CD4-positive, CD25-positive, alpha-beta regulatory T cell (primary cell): ENCODE measurements at regions not wholly inside any gene's neighbourhood (a gene's known extent, or its start where the extent isn't known, plus 50 kb on each side); places are given as distances from the start of the nearest gene placed in this dataset.

Source experiments
- ATAC-seq, 2 donors: fragments of 150-1000 bp; cut with Tn5 transposase; one replicate each; pipeline ENCODE4 v1.10.0; 2021; ENCODE audit warnings: low read depth in 2 of 2, moderate number of reproducible peaks in 2 of 2, moderate library complexity in 1 of 2
- DNase-seq, 3 donors: peaks; one replicate each; pipeline versions ENCODE4 v3.0.0 to v3.0.0-alpha.2; 2012 to 2022; ENCODE audit warnings: mixed read lengths in 1 of 3
- H3K27ac ChIP-seq: one replicate; pipeline ENCODE4 v1.7.0; 2013; ENCODE audit warnings: mild to moderate bottlenecking, low read length; ENCODE audit not compliant: insufficient read depth, poor library complexity, severe bottlenecking
- H3K27me3 ChIP-seq: one replicate; pipeline ENCODE4 v1.7.0; 2013; ENCODE audit warnings: low read length; ENCODE audit not compliant: control insufficient read depth, insufficient read depth
- H3K36me3 ChIP-seq: one replicate; pipeline ENCODE4 v1.7.0; 2013; ENCODE audit warnings: mild to moderate bottlenecking, low read length, moderate library complexity; ENCODE audit not compliant: control insufficient read depth, insufficient read depth
- H3K4me1 ChIP-seq: 2 replicates; pipeline ENCODE4 v1.7.0; 2013; ENCODE audit warnings: mild to moderate bottlenecking, low read length; ENCODE audit not compliant: insufficient read depth, control insufficient read depth, poor library complexity, severe bottlenecking
- H3K4me3 ChIP-seq: one replicate; pipeline ENCODE4 v1.7.0; 2013; ENCODE audit warnings: low read depth, mild to moderate bottlenecking, low read length, moderate library complexity
- H3K9me3 ChIP-seq, 2 experiments: 1 replicate in 1 of 2; 2 replicates in 1 of 2; pipeline ENCODE4 v1.7.0; 2013; ENCODE audit warnings: low read length in 2 of 2, mild to moderate bottlenecking in 1 of 2, moderate library complexity in 1 of 2; ENCODE audit not compliant: control insufficient read depth in 2 of 2
- H3K27ac Mint-ChIP-seq, 3 donors: one replicate each; pipeline ENCODE4 v1.8.0; 2020 to 2022; ENCODE audit warnings: mild to moderate bottlenecking in 3 of 3, mixed read lengths in 3 of 3, moderate library complexity in 2 of 3
- H3K27me3 Mint-ChIP-seq: one replicate; pipeline ENCODE4 v1.8.0; 2022; ENCODE audit warnings: mild to moderate bottlenecking, mixed read lengths
- H3K36me3 Mint-ChIP-seq: one replicate; pipeline ENCODE4 v1.8.0; 2020; ENCODE audit warnings: mixed read lengths
- H3K4me1 Mint-ChIP-seq, 4 donors: one replicate each; pipeline ENCODE4 v1.8.0; 2020 to 2022; ENCODE audit warnings: mixed read lengths in 4 of 4, mild to moderate bottlenecking in 1 of 4
- H3K4me3 Mint-ChIP-seq, 4 donors: one replicate each; pipeline ENCODE4 v1.8.0; 2020 to 2022; ENCODE audit warnings: mild to moderate bottlenecking in 4 of 4, mixed read lengths in 4 of 4, moderate library complexity in 3 of 4
- H3K9me3 Mint-ChIP-seq, 7 donors: one replicate each; pipeline ENCODE4 v1.8.0; 2020 to 2022; ENCODE audit warnings: mixed read lengths in 7 of 7, mild to moderate bottlenecking in 3 of 7, moderate library complexity in 2 of 7

DNA sequence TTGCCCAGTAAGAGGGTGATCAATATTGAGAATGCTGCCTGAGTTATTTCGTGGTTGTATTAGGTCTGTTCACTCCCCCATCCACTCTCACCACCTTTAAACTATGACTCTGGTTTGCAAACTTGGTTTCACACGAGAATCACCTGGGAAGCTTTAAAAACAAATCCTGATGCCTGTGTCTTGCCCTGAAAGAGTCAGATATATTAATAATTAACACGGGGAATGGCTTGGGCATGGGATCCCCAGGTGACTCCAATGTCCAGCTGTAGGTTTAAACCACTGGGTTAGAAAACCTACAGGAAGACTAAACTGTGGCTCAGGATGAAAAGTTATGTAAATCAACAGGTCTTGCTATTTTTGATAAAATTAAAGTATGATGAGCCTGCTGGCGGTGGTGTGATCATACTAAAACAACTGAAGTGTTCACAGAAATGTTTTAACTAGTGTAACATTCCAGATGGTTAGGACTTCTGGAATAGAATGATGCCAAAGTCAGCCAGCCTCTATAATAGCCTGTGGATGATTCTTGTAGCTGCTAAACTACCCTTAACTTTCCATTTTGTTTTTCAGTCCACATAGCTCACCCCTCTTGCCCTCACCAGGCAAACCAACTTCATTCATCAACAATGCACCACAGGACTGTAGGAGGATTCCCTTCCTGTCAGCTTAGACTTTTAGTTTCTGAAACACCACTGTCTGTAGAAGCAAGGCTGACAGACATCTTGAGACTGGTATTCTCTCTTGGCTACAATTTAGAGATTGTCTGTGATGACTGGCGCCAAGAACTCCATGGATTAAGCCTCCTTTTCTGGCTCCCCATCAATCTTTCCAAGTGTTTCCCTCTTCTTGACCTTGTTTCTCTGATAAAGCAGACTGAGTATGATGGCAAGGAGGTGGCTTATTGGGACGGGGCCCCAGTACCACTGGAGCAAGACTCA, 119.1 kb upstream of the ADAMTS9 start:
- Mint-ChIP-seq H3K36me3 (no peaks in the 10 kb centered on the region), H3K9me3 (peaks cover 0 to 9% (median 4%) of the 10 kb centered on the region in 7 donors), H3K27me3 (peaks cover 5% of the 10 kb centered on the region), H3K4me3 (no peak overlapping the region), H3K4me1 (no peaks in the 10 kb centered on the region), H3K27ac (no peak overlapping the region)
- Histone ChIP-seq H3K27ac (no peak overlapping the region), H3K4me1 (no peaks in the 10 kb centered on the region), H3K36me3 (no peaks in the 10 kb centered on the region), H3K9me3 (no peaks in the 10 kb centered on the region), H3K4me3 (no peak overlapping the region), H3K27me3 (no peaks in the 10 kb centered on the region)
- ATAC-seq = no peak
- no peak for DNase-seq

DNA sequence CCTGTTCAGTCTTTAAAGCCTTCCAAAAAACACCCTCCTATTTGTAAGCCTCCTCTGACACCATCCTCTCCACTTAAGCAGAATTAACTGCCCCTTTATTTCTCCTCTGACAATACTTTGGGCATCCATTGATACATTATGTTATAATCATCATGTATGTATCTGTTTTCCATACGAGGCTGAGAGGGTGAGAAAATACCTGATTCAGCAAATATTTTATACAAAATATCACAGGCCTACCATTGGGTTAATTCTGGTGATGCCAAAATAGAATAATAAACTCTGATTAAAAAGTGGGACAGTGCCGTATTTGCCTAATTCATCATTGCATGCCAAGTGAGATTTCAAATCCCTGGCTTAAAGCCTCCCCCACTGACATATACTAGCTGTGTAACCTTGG, 118.2 kb upstream of the ADAMTS9 start:
- Mint-ChIP-seq H3K4me1 (no peaks in the 10 kb centered on the region), H3K9me3 (peaks cover 0 to 9% (median 4%) of the 10 kb centered on the region in 7 donors)

DNA sequence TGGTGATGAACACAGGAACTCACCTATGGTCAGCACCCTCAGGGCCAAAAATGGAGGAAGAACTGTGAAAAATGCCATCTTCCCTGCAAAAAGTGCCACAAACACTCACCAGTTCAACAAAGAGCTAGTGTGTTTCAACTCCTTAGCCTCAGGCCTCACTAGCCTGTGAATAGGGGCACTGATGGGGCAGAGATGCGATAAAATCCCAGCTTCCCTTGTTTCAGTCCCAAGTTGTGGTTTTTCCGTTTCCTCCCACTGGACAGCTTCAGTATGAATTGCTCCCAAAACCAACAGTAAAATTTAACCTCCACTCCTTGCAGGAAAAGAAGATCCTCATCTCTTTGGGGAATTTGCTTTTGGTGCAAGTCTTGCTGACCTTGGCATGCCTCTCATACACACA, 117.4 kb upstream of the ADAMTS9 start:
- H3K27me3 ChIP-seq = no peaks in the 10 kb centered on the region
- Mint-ChIP-seq H3K4me3 (no peak overlapping the region), H3K27ac (no peak overlapping the region), H3K4me1 (no peaks in the 10 kb centered on the region), H3K27me3 (peaks cover 5% of the 10 kb centered on the region), H3K36me3 (no peaks in the 10 kb centered on the region), H3K9me3 (peaks cover 0 to 9% (median 4%) of the 10 kb centered on the region in 7 donors)
- no peaks in the 10 kb centered on the region for H3K9me3 ChIP-seq
- ATAC-seq = no peak
- H3K36me3 ChIP-seq = no peaks in the 10 kb centered on the region
- H3K4me3 ChIP-seq = no peak overlapping the region
- no peak for DNase-seq
- H3K4me1 ChIP-seq = no peaks in the 10 kb centered on the region
- H3K27ac ChIP-seq = no peak overlapping the region

More for the DNA sequence above, 118.2 kb upstream of the ADAMTS9 start:
- Mint-ChIP-seq H3K4me3 (no peak overlapping the region), H3K27ac (no peak overlapping the region), H3K36me3 (no peaks in the 10 kb centered on the region), H3K27me3 (peaks cover 5% of the 10 kb centered on the region)
- no peaks in the 10 kb centered on the region for H3K4me1 ChIP-seq
- H3K9me3 ChIP-seq = no peaks in the 10 kb centered on the region
- DNase-seq = no peak
- H3K36me3 ChIP-seq = no peaks in the 10 kb centered on the region
- no peak for ATAC-seq
- H3K4me3 ChIP-seq = no peak overlapping the region
- H3K27me3 ChIP-seq = no peaks in the 10 kb centered on the region
- no peak overlapping the region for H3K27ac ChIP-seq

DNA sequence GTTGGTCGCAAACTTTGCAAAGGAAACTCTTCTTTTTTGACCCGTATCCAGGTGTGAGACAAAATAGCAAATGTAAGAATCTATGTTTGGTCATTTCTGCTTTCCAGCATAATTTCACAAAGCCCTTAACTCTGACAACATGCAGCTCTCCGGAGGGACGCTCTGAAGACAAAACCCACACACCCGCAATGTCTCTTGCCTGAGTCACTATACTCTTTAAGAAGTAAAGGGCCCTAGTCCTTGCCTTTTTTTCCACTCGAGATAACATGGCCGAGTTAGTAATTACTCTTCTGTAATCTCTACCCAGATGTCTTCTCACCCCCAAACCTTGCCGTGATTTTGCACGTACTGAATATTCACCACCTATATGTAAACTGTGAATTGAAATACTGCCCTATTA, 115.7 kb upstream of the ADAMTS9 start:
- peaks cover 0 to 8% (median 4%) of the 10 kb centered on the region in 7 donors for H3K9me3 Mint-ChIP-seq
- no peaks in the 10 kb centered on the region for H3K9me3 ChIP-seq
- no peak overlapping the region for H3K27ac Mint-ChIP-seq
- no peaks in the 10 kb centered on the region for H3K36me3 ChIP-seq
- ATAC-seq (no peak), DNase-seq (no peak)
- H3K4me1 ChIP-seq = no peaks in the 10 kb centered on the region
- H3K4me3 Mint-ChIP-seq = no peak overlapping the region
- H3K27ac ChIP-seq = no peak overlapping the region
- H3K4me3 ChIP-seq = no peak overlapping the region
- H3K4me1 Mint-ChIP-seq = no peaks in the 10 kb centered on the region
- H3K27me3 Mint-ChIP-seq = no peaks in the 10 kb centered on the region
- H3K36me3 Mint-ChIP-seq = no peaks in the 10 kb centered on the region
- no peaks in the 10 kb centered on the region for H3K27me3 ChIP-seq

DNA sequence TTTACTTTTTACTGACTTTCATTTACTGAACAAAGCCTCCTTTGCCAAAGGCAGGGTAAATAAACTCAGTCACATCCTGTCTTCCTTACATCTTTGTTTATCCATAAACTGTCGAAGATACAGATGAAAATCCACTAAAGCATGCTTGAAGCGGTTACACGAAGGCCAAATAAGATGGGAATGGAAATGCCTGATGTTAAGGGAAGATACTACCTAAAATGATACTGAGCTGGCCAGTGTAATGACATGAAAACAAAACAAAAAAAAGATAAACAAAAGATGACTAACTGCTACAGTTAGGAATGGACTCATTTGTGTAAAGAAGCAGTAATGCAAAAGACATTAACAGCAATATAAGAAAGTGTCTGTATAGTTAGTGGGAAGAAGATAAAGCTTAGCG, 114.7 kb upstream of the ADAMTS9 start:
- ATAC-seq (no peak), DNase-seq (no peak)
- H3K27me3 Mint-ChIP-seq = no peaks in the 10 kb centered on the region
- peaks cover 0 to 7% (median 4%) of the 10 kb centered on the region in 7 donors for H3K9me3 Mint-ChIP-seq
- Histone ChIP-seq H3K9me3 (no peaks in the 10 kb centered on the region), H3K4me1 (no peaks in the 10 kb centered on the region), H3K4me3 (no peak overlapping the region), H3K27ac (no peak overlapping the region), H3K36me3 (no peaks in the 10 kb centered on the region), H3K27me3 (no peaks in the 10 kb centered on the region)
- no peaks in the 10 kb centered on the region for H3K4me1 Mint-ChIP-seq
- no peak overlapping the region for H3K27ac Mint-ChIP-seq
- H3K36me3 Mint-ChIP-seq = no peaks in the 10 kb centered on the region
- no peak overlapping the region for H3K4me3 Mint-ChIP-seq

DNA sequence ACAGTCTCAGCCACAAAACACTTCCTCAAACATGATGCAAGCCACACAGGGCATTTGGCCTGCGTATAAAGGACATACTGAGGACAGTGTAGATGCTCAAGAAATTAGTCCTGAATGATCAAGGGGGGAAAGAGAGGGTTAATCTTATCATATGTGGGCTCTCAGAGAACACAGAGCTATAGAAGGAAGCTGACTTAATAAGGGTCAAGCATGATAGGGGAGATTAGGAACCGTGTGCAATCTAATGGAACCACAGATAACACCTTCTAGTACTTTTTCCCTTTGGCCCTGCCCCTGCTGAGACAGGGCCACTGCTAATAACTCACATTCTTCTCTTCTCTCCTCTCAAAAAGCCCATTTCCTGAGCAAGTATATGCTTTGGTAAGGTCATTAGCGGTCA, 114.1 kb upstream of the ADAMTS9 start:
- H3K4me3 Mint-ChIP-seq = no peak overlapping the region
- no peak overlapping the region for H3K27ac ChIP-seq

DNA sequence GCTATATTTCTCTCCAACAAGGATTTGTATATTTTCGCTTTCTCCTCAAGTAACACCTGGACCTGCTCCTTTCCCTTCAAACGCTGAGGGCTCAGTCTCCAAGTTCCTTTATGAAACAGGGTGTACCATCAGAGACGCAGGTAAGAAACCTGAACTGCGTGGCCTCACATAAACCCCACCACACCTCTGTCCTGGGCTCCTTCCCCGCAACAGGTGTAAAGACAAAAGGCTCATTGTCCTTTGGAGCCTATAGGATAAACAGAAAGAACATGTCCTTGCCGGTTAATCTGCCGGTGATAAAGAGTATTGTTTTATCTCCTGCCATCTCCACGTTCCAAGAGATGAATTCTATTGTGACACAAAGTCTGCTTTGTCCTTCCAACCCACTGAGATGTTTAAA, 111.8 kb upstream of the ADAMTS9 start:
- Mint-ChIP-seq H3K4me3 (no peak overlapping the region), H3K9me3 (peaks cover 0 to 7% (median 2%) of the 10 kb centered on the region in 7 donors), H3K4me1 (no peaks in the 10 kb centered on the region), H3K36me3 (no peaks in the 10 kb centered on the region), H3K27me3 (no peaks in the 10 kb centered on the region), H3K27ac (no peak overlapping the region)
- no peak overlapping the region for H3K27ac ChIP-seq
- no peaks in the 10 kb centered on the region for H3K9me3 ChIP-seq
- ATAC-seq (no peak), DNase-seq (no peak)
- no peaks in the 10 kb centered on the region for H3K4me1 ChIP-seq
- H3K36me3 ChIP-seq = no peaks in the 10 kb centered on the region
- H3K27me3 ChIP-seq = no peaks in the 10 kb centered on the region
- no peak overlapping the region for H3K4me3 ChIP-seq

More for the DNA sequence above, 114.1 kb upstream of the ADAMTS9 start:
- Mint-ChIP-seq H3K4me1 (no peaks in the 10 kb centered on the region), H3K27ac (no peak overlapping the region), H3K9me3 (peaks cover 0 to 7% (median 3%) of the 10 kb centered on the region in 7 donors), H3K27me3 (no peaks in the 10 kb centered on the region), H3K36me3 (no peaks in the 10 kb centered on the region)
- H3K27me3 ChIP-seq = no peaks in the 10 kb centered on the region
- ATAC-seq (no peak), DNase-seq (no peak)
- H3K4me1 ChIP-seq = no peaks in the 10 kb centered on the region
- H3K9me3 ChIP-seq = no peaks in the 10 kb centered on the region
- H3K4me3 ChIP-seq = no peak overlapping the region
- no peaks in the 10 kb centered on the region for H3K36me3 ChIP-seq

DNA sequence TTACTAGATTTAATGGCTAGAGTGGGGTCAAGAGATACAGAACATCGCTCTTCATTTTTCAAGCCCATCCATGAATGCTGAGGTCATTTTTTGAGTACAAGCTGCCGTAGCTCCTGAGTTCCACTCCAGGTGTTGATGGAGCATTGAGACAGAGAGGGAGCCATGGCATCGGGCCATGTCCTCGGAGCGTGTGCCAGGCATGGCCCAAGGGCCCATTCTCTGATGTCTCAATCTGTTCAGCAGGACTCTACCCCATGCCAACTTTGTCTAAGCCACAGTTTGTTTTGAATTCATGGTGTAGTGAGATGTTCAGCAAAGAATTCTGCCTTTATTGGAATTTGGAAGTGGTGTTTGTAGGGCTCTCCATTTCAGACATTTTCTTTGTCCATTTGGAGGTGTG, 110.5 kb upstream of the ADAMTS9 start:
- Mint-ChIP-seq H3K27me3 (no peaks in the 10 kb centered on the region), H3K4me3 (no peak overlapping the region), H3K4me1 (no peaks in the 10 kb centered on the region), H3K36me3 (no peaks in the 10 kb centered on the region), H3K9me3 (peaks cover 0 to 4% (median 0%) of the 10 kb centered on the region in 7 donors), H3K27ac (no peak overlapping the region)
- Histone ChIP-seq H3K4me1 (no peaks in the 10 kb centered on the region), H3K27ac (no peak overlapping the region), H3K36me3 (no peaks in the 10 kb centered on the region), H3K4me3 (no peak overlapping the region), H3K9me3 (no peaks in the 10 kb centered on the region), H3K27me3 (no peaks in the 10 kb centered on the region)
- DNase-seq (no peak), ATAC-seq (no peak)
